ENCODE measurements at regions not wholly inside any gene's neighbourhood (a gene's known extent, or its start where the extent isn't known, plus 50 kb on each side); places are given as distances from the start of the nearest gene placed in this dataset.

- H3K36me3 Mint-ChIP-seq: no peaks in the 10 kb centered on the region
- Histone ChIP-seq H3K4me2 (no peak overlapping the region), H3K9ac (no peak overlapping the region), H4K20me1 (ENCODE audit: low read depth) (no peaks in the 10 kb centered on the region), H2AFZ (replicated peaks) (no peak overlapping the region), H3F3A (ENCODE audit: low read depth) (peaks cover 13% of the 10 kb centered on the region), H3K4me3 (no peak overlapping the region), H3K36me3 (no peaks in the 10 kb centered on the region), H3K9me3 (ENCODE audit: low read depth) (no peaks in the 10 kb centered on the region), H3K4me1 (no peaks in the 10 kb centered on the region), H3K27ac (no peak overlapping the region), H3K27me3 (no peaks in the 10 kb centered on the region), H3K79me2 (ENCODE audit: low read depth) (no peaks in the 10 kb centered on the region)
- H3K27me3 Mint-ChIP-seq (ENCODE audit: insufficient read depth, low read depth): no peaks in the 10 kb centered on the region
- peaks cover 3% of the 10 kb centered on the region for H3K4me1 Mint-ChIP-seq
- H3K4me3 Mint-ChIP-seq: no peak overlapping the region
- TF ChIP-seq EZH2phosphoT487 (IDR thresholded peaks at IDR 0.05) (no peak), EZH2 (IDR thresholded peaks at IDR 0.05) (no peak), CTCF (IDR thresholded peaks at IDR 0.05) (no peak)
- no peak for DNase-seq (ENCODE audit: low spot score)
- H3K27ac Mint-ChIP-seq: no peak overlapping the region
- H3K9me3 Mint-ChIP-seq: no peaks in the 10 kb centered on the region
These were observed 133.7 kb upstream of the SETBP1 start for GRCh38 chr18:44546954-44547353.

- Mint-ChIP-seq H3K9me3 (no peaks in the 10 kb centered on the region), H3K36me3 (no peaks in the 10 kb centered on the region), H3K4me3 (no peak overlapping the region), H3K27ac (no peak overlapping the region), H3K27me3 (ENCODE audit: insufficient read depth, low read depth) (no peaks in the 10 kb centered on the region), H3K4me1 (peaks cover 19% of the 10 kb centered on the region)
- Histone ChIP-seq H2AFZ (replicated peaks) (no peak overlapping the region), H3K79me2 (ENCODE audit: low read depth) (no peaks in the 10 kb centered on the region), H4K20me1 (ENCODE audit: low read depth) (no peaks in the 10 kb centered on the region), H3K9me3 (ENCODE audit: low read depth) (no peaks in the 10 kb centered on the region), H3K36me3 (no peaks in the 10 kb centered on the region), H3K27me3 (no peaks in the 10 kb centered on the region), H3K9ac (no peak overlapping the region), H3K27ac (no peak overlapping the region), H3F3A (ENCODE audit: low read depth) (peaks cover 16% of the 10 kb centered on the region), H3K4me2 (no peak overlapping the region), H3K4me1 (peaks cover 14% of the 10 kb centered on the region), H3K4me3 (no peak overlapping the region)
- TF ChIP-seq CTCF (IDR thresholded peaks at IDR 0.05): no peak
- no peak for TF ChIP-seq EZH2 (IDR thresholded peaks at IDR 0.05)
- TF ChIP-seq EZH2phosphoT487 (IDR thresholded peaks at IDR 0.05): no peak
- DNase-seq (ENCODE audit: low spot score): no peak
These were observed 132.1 kb upstream of the SETBP1 start for GRCh38 chr18:44548291-44549221.

- Histone ChIP-seq H3K4me3 (no peak overlapping the region), H3K4me2 (peak overlapping the region; percentile 59), H3F3A (ENCODE audit: low read depth) (peaks cover 8% of the 10 kb centered on the region), H3K27me3 (no peaks in the 10 kb centered on the region), H3K9ac (no peak overlapping the region), H3K9me3 (ENCODE audit: low read depth) (no peaks in the 10 kb centered on the region), H3K4me1 (peaks cover 14% of the 10 kb centered on the region), H3K79me2 (ENCODE audit: low read depth) (no peaks in the 10 kb centered on the region), H3K27ac (no peak overlapping the region), H3K36me3 (no peaks in the 10 kb centered on the region), H4K20me1 (ENCODE audit: low read depth) (no peaks in the 10 kb centered on the region), H2AFZ (replicated peaks) (no peak overlapping the region)
- H3K4me1 Mint-ChIP-seq: peaks cover 35% of the 10 kb centered on the region
- H3K27me3 Mint-ChIP-seq (ENCODE audit: insufficient read depth, low read depth): no peaks in the 10 kb centered on the region
- H3K4me3 Mint-ChIP-seq: no peak overlapping the region
- H3K9me3 Mint-ChIP-seq: no peaks in the 10 kb centered on the region
- no peak for TF ChIP-seq CTCF (IDR thresholded peaks at IDR 0.05)
- TF ChIP-seq EZH2 (IDR thresholded peaks at IDR 0.05): no peak
- no peak for TF ChIP-seq EZH2phosphoT487 (IDR thresholded peaks at IDR 0.05)
- peak overlapping the region; percentile 93 for H3K27ac Mint-ChIP-seq
- DNase-seq (ENCODE audit: low spot score): peak; percentile 71
- H3K36me3 Mint-ChIP-seq: no peaks in the 10 kb centered on the region
These were observed 128.0 kb upstream of the SETBP1 start for GRCh38 chr18:44552706-44553105.

Measured in neural progenitor cell (in vitro differentiated cells).